H1 (cell line): ENCODE measurements at regions not wholly inside any gene's neighbourhood (a gene's known extent, or its start where the extent isn't known, plus 50 kb on each side); places are given as distances from the start of the nearest gene placed in this dataset.

Source experiments
- CTCF ChIA-PET: fragments of 300-600 bp; sonication (Branson Sonifier 250); formaldehyde crosslinking; loops from one replicate; lab custom pipeline; 2021; ENCODE audit not compliant: partially characterized antibody; lab: Charles Lee
- POLR2A ChIA-PET: fragments of 300-600 bp; sonication (Branson Sonifier 250); formaldehyde crosslinking; loops from one replicate; lab custom pipeline; 2021; ENCODE audit warnings: inconsistent platforms; ENCODE audit not compliant: partially characterized antibody; lab: Charles Lee
- DNase-seq, 2 experiments: peaks; one replicate each; pipeline versions ENCODE4 v3.0.0 to v3.0.0-alpha.2; 2010 to 2022; ENCODE audit warnings: low spot score in 2 of 2, low read depth in 1 of 2, mixed read lengths in 1 of 2
- FAIRE-seq: peaks from 2 replicates; lab custom pipeline; 2011; peaks lifted over from hg19 to GRCh38; lab: Jason Lieb, UNC
- H2AFZ ChIP-seq: 2 replicates; pipeline ENCODE4 v1.8.1; 2012; ENCODE audit warnings: low read length, inconsistent platforms
- H2AK5ac ChIP-seq: 2 replicates; pipeline ENCODE4 v1.6.1; 2013; ENCODE audit warnings: low read depth, low read length
- H2BK120ac ChIP-seq: replicated peaks from 2 replicates; pipeline ENCODE3; 2013; ENCODE audit warnings: low read depth, low read length, inconsistent platforms
- H2BK12ac ChIP-seq: 2 replicates; pipeline ENCODE4 v1.6.1; 2013; ENCODE audit warnings: low read depth, low read length
- H2BK15ac ChIP-seq: 2 replicates; pipeline ENCODE4 v1.6.1; 2013; ENCODE audit warnings: low read length
- H2BK20ac ChIP-seq: 2 replicates; pipeline ENCODE4 v1.6.1; 2013; ENCODE audit warnings: low read length
- H2BK5ac ChIP-seq: 2 replicates; pipeline ENCODE4 v1.6.1; 2013; ENCODE audit warnings: low read depth, low read length
- H3K14ac ChIP-seq: 2 replicates; pipeline ENCODE4 v1.6.1; 2013; ENCODE audit warnings: inconsistent platforms; ENCODE audit not compliant: insufficient read length
- H3K18ac ChIP-seq: 2 replicates; pipeline ENCODE4 v1.6.1; 2013; ENCODE audit warnings: low read length; ENCODE audit errors: extremely low read depth
- H3K23ac ChIP-seq: 2 replicates; pipeline ENCODE4 v1.6.1; 2013; ENCODE audit warnings: inconsistent platforms; ENCODE audit not compliant: insufficient read length
- H3K23me2 ChIP-seq: 2 replicates; pipeline ENCODE4 v1.6.1; 2013; ENCODE audit warnings: low read depth, low read length
- H3K27ac ChIP-seq: 2 replicates; pipeline ENCODE4 v1.6.1; 2011; ENCODE audit warnings: low read depth, low read length, inconsistent platforms
- H3K27me3 ChIP-seq, 4 experiments: replicated peaks in 1 of 4; 1 replicate in 1 of 4; 2 replicates in 3 of 4; pipeline versions ENCODE4 v1.6.1 to v1.8.1; 2011 to 2013; ENCODE audit warnings: low read length in 3 of 4, mild to moderate bottlenecking in 3 of 4, inconsistent platforms in 2 of 4, mixed read lengths in 2 of 4, moderate library complexity in 1 of 4; ENCODE audit not compliant: control insufficient read depth in 3 of 4, insufficient read depth in 3 of 4; ENCODE audit errors: extremely low read depth in 1 of 4
- H3K36me3 ChIP-seq, 4 experiments: 2 replicates each; pipeline versions ENCODE4 v1.6.1 to v1.8.1; 2011 to 2013; ENCODE audit warnings: mild to moderate bottlenecking in 4 of 4, low read length in 3 of 4, moderate library complexity in 2 of 4, control low read depth in 1 of 4, inconsistent platforms in 1 of 4; ENCODE audit not compliant: insufficient read depth in 4 of 4, control insufficient read depth in 2 of 4
- H3K4ac ChIP-seq: replicated peaks from 2 replicates; pipeline ENCODE3; 2013; ENCODE audit warnings: low read length, low read depth, mixed read lengths, inconsistent platforms; ENCODE audit not compliant: insufficient read length
- H3K4me1 ChIP-seq, 4 experiments: replicated peaks in 1 of 4; 1 replicate in 1 of 4; 2 replicates in 3 of 4; pipeline versions ENCODE4 v1.6.1 to v1.8.1; 2011 to 2013; ENCODE audit warnings: low read length in 3 of 4, inconsistent platforms in 2 of 4, mixed read lengths in 1 of 4; ENCODE audit not compliant: insufficient read depth in 4 of 4, control insufficient read depth in 3 of 4
- H3K4me2 ChIP-seq, 2 experiments: 2 replicates each; pipeline versions ENCODE4 v1.6.1 to v1.8.1; 2011 to 2013; ENCODE audit warnings: low read depth in 2 of 2, low read length in 2 of 2, control low read depth in 1 of 2, inconsistent platforms in 1 of 2, mild to moderate bottlenecking in 1 of 2; ENCODE audit not compliant: insufficient read depth in 1 of 2
- H3K4me3 ChIP-seq, 4 experiments: fragments of 200-600, 300-600 bp in 1 of 4; sonication (generic), shearing (Covaris generic), sonication (Bioruptor Twin) in 1 of 4; 2 replicates each; pipeline versions ENCODE4 v1.5.1 to v1.8.1; 2011 to 2016; ENCODE audit warnings: low read length in 4 of 4, low read depth in 3 of 4, control low read depth in 2 of 4, inconsistent platforms in 2 of 4, mild to moderate bottlenecking in 2 of 4, mixed read lengths in 1 of 4, moderate library complexity in 1 of 4; ENCODE audit not compliant: insufficient read depth in 2 of 4; ENCODE audit errors: extremely low read depth in 1 of 4
- H3K56ac ChIP-seq: replicated peaks from 2 replicates; pipeline ENCODE3; 2013; ENCODE audit warnings: low read depth, mild to moderate bottlenecking, mixed read lengths, low read length, inconsistent platforms; ENCODE audit not compliant: insufficient read length
- H3K79me1 ChIP-seq: 2 replicates; pipeline ENCODE4 v1.6.1; 2013; ENCODE audit warnings: low read depth, low read length, control low read depth
- H3K79me2 ChIP-seq, 2 experiments: 2 replicates each; pipeline versions ENCODE4 v1.6.1 to v1.8.1; 2012 to 2013; ENCODE audit warnings: low read length in 2 of 2, mild to moderate bottlenecking in 2 of 2, inconsistent platforms in 1 of 2; ENCODE audit not compliant: insufficient read depth in 2 of 2, control insufficient read depth in 1 of 2
- H3K9ac ChIP-seq, 4 experiments: replicated peaks in 1 of 4; 1 replicate in 1 of 4; 2 replicates in 3 of 4; pipeline versions ENCODE4 v1.6.1 to v1.8.1; 2011 to 2013; ENCODE audit warnings: low read depth in 3 of 4, low read length in 3 of 4, control low read depth in 2 of 4, mild to moderate bottlenecking in 2 of 4, moderate library complexity in 2 of 4, inconsistent platforms in 1 of 4; ENCODE audit errors: extremely low read depth in 1 of 4
- H3K9me3 ChIP-seq, 2 experiments: 2 replicates each; pipeline versions ENCODE4 v1.6.1 to v1.8.1; 2012 to 2013; ENCODE audit warnings: mild to moderate bottlenecking in 2 of 2, moderate library complexity in 2 of 2, control low read depth in 1 of 2, inconsistent platforms in 1 of 2, low read depth in 1 of 2, low read length in 1 of 2, mixed read lengths in 1 of 2; ENCODE audit not compliant: insufficient read depth in 2 of 2
- H4K20me1 ChIP-seq, 2 experiments: replicated peaks in 1 of 2; 2 replicates each; pipeline versions ENCODE3 to v1.8.1; 2011 to 2013; ENCODE audit warnings: inconsistent platforms in 2 of 2, low read length in 2 of 2, mild to moderate bottlenecking in 1 of 2; ENCODE audit not compliant: insufficient read depth in 2 of 2, control insufficient read depth in 1 of 2
- H4K5ac ChIP-seq: 2 replicates; pipeline ENCODE4 v1.6.1; 2013; ENCODE audit warnings: low read length, low read depth, mixed read lengths, inconsistent platforms; ENCODE audit not compliant: insufficient read length
- H4K8ac ChIP-seq: 2 replicates; pipeline ENCODE4 v1.8.0; 2013; ENCODE audit warnings: mild to moderate bottlenecking, moderate library complexity, low read length, inconsistent platforms; ENCODE audit not compliant: insufficient read depth; ENCODE audit errors: extremely low read depth
- H4K91ac ChIP-seq: replicated peaks from 2 replicates; pipeline ENCODE3; 2013; ENCODE audit warnings: low read length, mixed read lengths, inconsistent platforms; ENCODE audit not compliant: insufficient read length
- ATF2 ChIP-seq: IDR thresholded peaks from 2 replicates; pipeline ENCODE4 v1.6.1; 2012; ENCODE audit warnings: low read length, inconsistent platforms
- HDAC6 ChIP-seq: IDR thresholded peaks from one replicate; pipeline ENCODE4 v1.7.1; 2012; ENCODE audit warnings: low read depth, mild to moderate bottlenecking, inconsistent platforms, low read length, moderate library complexity
- KDM1A ChIP-seq: fragments of 200-600, 300-600 bp; sonication (generic); IDR thresholded peaks from 2 replicates; pipeline ENCODE4 v1.7.1; 2016; ENCODE audit warnings: mild to moderate bottlenecking, low read length, borderline replicate concordance
- NRF1 ChIP-seq: IDR thresholded peaks from 2 replicates; pipeline ENCODE4 v1.6.1; 2011; ENCODE audit warnings: mild to moderate bottlenecking, low read depth, low read length, improper control_type of control experiment
- SIRT6 ChIP-seq: IDR thresholded peaks from one replicate; pipeline ENCODE4 v1.7.1; 2012; ENCODE audit warnings: low read length, inconsistent platforms
- SP2 ChIP-seq: IDR thresholded peaks from 2 replicates; pipeline ENCODE4 v1.6.1; 2012; ENCODE audit warnings: mild to moderate bottlenecking, low read length, inconsistent platforms
- SRF ChIP-seq: IDR thresholded peaks from 2 replicates; pipeline ENCODE4 v1.6.1; 2011; ENCODE audit warnings: mild to moderate bottlenecking, low read depth, low read length, moderate library complexity
- WGBS, 2 experiments: shearing (Covaris generic) in 1 of 2; methylation state at CpG; one replicate each; pipeline versions ENCODE4 v1.1.6 to v1.1.7; 2013 to 2015; ENCODE audit warnings: low lambda C conversion rate in 2 of 2, mixed read lengths in 2 of 2, inconsistent platforms in 1 of 2, low coverage in 1 of 2, missing lambda C conversion rate in 1 of 2; ENCODE audit not compliant: insufficient replicate concordance in 2 of 2, insufficient coverage in 1 of 2, insufficient read length in 1 of 2; ENCODE audit errors: extremely low coverage in 1 of 2, missing lambda C conversion rate in 1 of 2; 5-methylcytosine and 5-hydroxymethylcytosine counted together

- WGBS, 2 experiments, result 100% methylated on average over 2 of the region's 2 CpGs; no CpG with 5 or more reads in 1 of the 2 experiments
- FAIRE-seq (no peak), DNase-seq (no peak)
- no peaks in the 10 kb centered on the region for H3K79me1 ChIP-seq
- no peak overlapping the region for H3K18ac ChIP-seq
- no peak overlapping the region for H3K9ac ChIP-seq
- TF ChIP-seq ATF2, result no peak
- no peak for TF ChIP-seq SP2
- no peak for TF ChIP-seq NRF1
- no peak for TF ChIP-seq SRF
- no peak for TF ChIP-seq HDAC6
- no peak for TF ChIP-seq SIRT6
- no peak for TF ChIP-seq KDM1A
- no peak overlapping the region for H2BK5ac ChIP-seq
- no peak overlapping the region for H3K14ac ChIP-seq
- no peaks in the 10 kb centered on the region for H3K23me2 ChIP-seq
- no peak overlapping the region for H2BK15ac ChIP-seq
- H4K91ac ChIP-seq, result no peak overlapping the region
- no peaks in the 10 kb centered on the region for H3K36me3 ChIP-seq
- H3K4me1 ChIP-seq, result no peaks in the 10 kb centered on the region
- ChIA-PET POLR2A (no interaction called here), CTCF (interaction anchor here (2.2 kb wide), 1 partner anchor 15 kb away, joined by 11 read pairs; no protein-coding TSS in a partner anchor)
- H4K5ac ChIP-seq, result no peak overlapping the region
- H3K27me3 ChIP-seq, result no peaks in the 10 kb centered on the region
- H4K8ac ChIP-seq, result no peak overlapping the region
- H2BK12ac ChIP-seq, result no peak overlapping the region
- H4K20me1 ChIP-seq, result no peaks in the 10 kb centered on the region
- H2BK20ac ChIP-seq, result no peak overlapping the region
- H2AK5ac ChIP-seq, result no peak overlapping the region
- no peaks in the 10 kb centered on the region for H3K79me2 ChIP-seq
- no peak overlapping the region for H2BK120ac ChIP-seq
- H3K9me3 ChIP-seq, result no peaks in the 10 kb centered on the region
- no peak overlapping the region for H3K56ac ChIP-seq
- H3K4me2 ChIP-seq, result no peak overlapping the region
- no peak overlapping the region for H3K4ac ChIP-seq
- H3K4me3 ChIP-seq, result no peak overlapping the region
- no peak overlapping the region for H2AFZ ChIP-seq
- no peak overlapping the region for H3K23ac ChIP-seq
- no peak overlapping the region for H3K27ac ChIP-seq
These were observed 311.5 kb upstream of the GYPC start for GRCh38 chr2:126344493-126344892.
